ENCODE measurements at regions not wholly inside any gene's neighbourhood (a gene's known extent, or its start where the extent isn't known, plus 50 kb on each side); places are given as distances from the start of the nearest gene placed in this dataset.
"Not testable (repeated sequence)": the region's sequence is repeated elsewhere in the genome, so short reads cannot be mapped to it uniquely, and the experiment has no call there.

GRCh38 chr13:18824678-18825077 is 356.9 kb downstream of the TUBA3C start:
- H3K36me3 ChIP-seq (ENCODE audit: control insufficient read depth in 4 of 4, insufficient read depth in 4 of 4, low read length in 3 of 4); H3K27ac ChIP-seq (ENCODE audit: insufficient read depth in 1 of 2, low read depth in 1 of 2, low read length in 2 of 2, poor library complexity in 1 of 2, severe bottlenecking in 2 of 2); CTCF ChIA-PET; H3K27me3 ChIP-seq (replicated peaks in 2 of 5; ENCODE audit: control insufficient read depth in 4 of 5, insufficient read depth in 5 of 5, low read length in 4 of 5); POLR2A ChIA-PET; H3K4me1 ChIP-seq (ENCODE audit: control extremely low read depth in 1 of 4, control insufficient read depth in 4 of 4, insufficient read depth in 4 of 4, low read length in 3 of 4); H3K4me3 ChIP-seq (ENCODE audit: control insufficient read depth in 1 of 7, extremely low read depth in 1 of 7, insufficient read depth in 4 of 7, low read depth in 2 of 7, low read length in 6 of 7); H3K9me3 ChIP-seq (ENCODE audit: control extremely low read depth in 1 of 5, control insufficient read depth in 4 of 5, insufficient read depth in 2 of 5, low read depth in 1 of 5, low read length in 4 of 5); DNase-seq: not testable (repeated sequence)
- no CpG with 5 or more reads among the region's 1 CpG for WGBS (ENCODE audit: insufficient coverage)

- H3K27me3 ChIP-seq (replicated peaks in 2 of 5; ENCODE audit: control insufficient read depth in 4 of 5, insufficient read depth in 5 of 5, low read length in 4 of 5); H3K36me3 ChIP-seq (ENCODE audit: control insufficient read depth in 4 of 4, insufficient read depth in 4 of 4, low read length in 3 of 4); H3K4me1 ChIP-seq (ENCODE audit: control extremely low read depth in 1 of 4, control insufficient read depth in 4 of 4, insufficient read depth in 4 of 4, low read length in 3 of 4); H3K9me3 ChIP-seq (ENCODE audit: control extremely low read depth in 1 of 5, control insufficient read depth in 4 of 5, insufficient read depth in 2 of 5, low read depth in 1 of 5, low read length in 4 of 5); DNase-seq; H3K4me3 ChIP-seq (ENCODE audit: control insufficient read depth in 1 of 7, extremely low read depth in 1 of 7, insufficient read depth in 4 of 7, low read depth in 2 of 7, low read length in 6 of 7); H3K27ac ChIP-seq (ENCODE audit: insufficient read depth in 1 of 2, low read depth in 1 of 2, low read length in 2 of 2, poor library complexity in 1 of 2, severe bottlenecking in 2 of 2); POLR2A ChIA-PET; CTCF ChIA-PET: not testable (repeated sequence)
- no CpG with 5 or more reads among the region's 3 CpGs for WGBS (ENCODE audit: insufficient coverage)
Observed at GRCh38 chr13:18822655-18823639, 358.7 kb downstream of the TUBA3C start.

GRCh38 chr13:18773988-18774387 is 407.6 kb downstream of the TUBA3C start:
- H3K4me1 ChIP-seq (ENCODE audit: control extremely low read depth in 1 of 4, control insufficient read depth in 4 of 4, insufficient read depth in 4 of 4, low read length in 3 of 4); H3K4me3 ChIP-seq (ENCODE audit: control insufficient read depth in 1 of 7, extremely low read depth in 1 of 7, insufficient read depth in 4 of 7, low read depth in 2 of 7, low read length in 6 of 7); H3K9me3 ChIP-seq (ENCODE audit: control extremely low read depth in 1 of 5, control insufficient read depth in 4 of 5, insufficient read depth in 2 of 5, low read depth in 1 of 5, low read length in 4 of 5); CTCF ChIA-PET; POLR2A ChIA-PET; H3K27me3 ChIP-seq (replicated peaks in 2 of 5; ENCODE audit: control insufficient read depth in 4 of 5, insufficient read depth in 5 of 5, low read length in 4 of 5); DNase-seq; H3K36me3 ChIP-seq (ENCODE audit: control insufficient read depth in 4 of 4, insufficient read depth in 4 of 4, low read length in 3 of 4); H3K27ac ChIP-seq (ENCODE audit: insufficient read depth in 1 of 2, low read depth in 1 of 2, low read length in 2 of 2, poor library complexity in 1 of 2, severe bottlenecking in 2 of 2): not testable (repeated sequence)
- 90% methylated on average over 2 of the region's 2 CpGs for WGBS (ENCODE audit: insufficient coverage)

GRCh38 chr13:18741696-18742095 is 439.9 kb downstream of the TUBA3C start:
- POLR2A ChIA-PET; H3K9me3 ChIP-seq (ENCODE audit: control extremely low read depth in 1 of 5, control insufficient read depth in 4 of 5, insufficient read depth in 2 of 5, low read depth in 1 of 5, low read length in 4 of 5); H3K4me3 ChIP-seq (ENCODE audit: control insufficient read depth in 1 of 7, extremely low read depth in 1 of 7, insufficient read depth in 4 of 7, low read depth in 2 of 7, low read length in 6 of 7); DNase-seq; H3K27me3 ChIP-seq (replicated peaks in 2 of 5; ENCODE audit: control insufficient read depth in 4 of 5, insufficient read depth in 5 of 5, low read length in 4 of 5); H3K36me3 ChIP-seq (ENCODE audit: control insufficient read depth in 4 of 4, insufficient read depth in 4 of 4, low read length in 3 of 4); CTCF ChIA-PET; H3K27ac ChIP-seq (ENCODE audit: insufficient read depth in 1 of 2, low read depth in 1 of 2, low read length in 2 of 2, poor library complexity in 1 of 2, severe bottlenecking in 2 of 2); H3K4me1 ChIP-seq (ENCODE audit: control extremely low read depth in 1 of 4, control insufficient read depth in 4 of 4, insufficient read depth in 4 of 4, low read length in 3 of 4): not testable (repeated sequence)
- no CpG with 5 or more reads among the region's 4 CpGs for WGBS (ENCODE audit: insufficient coverage)

- Histone ChIP-seq H3K9me3 (ENCODE audit: control extremely low read depth in 1 of 5, control insufficient read depth in 4 of 5, insufficient read depth in 2 of 5, low read depth in 1 of 5, low read length in 4 of 5) (peaks cover 0 to 2% (median 0%) of the 10 kb centered on the region in 5 experiments), H3K27ac (ENCODE audit: insufficient read depth in 1 of 2, low read depth in 1 of 2, low read length in 2 of 2, poor library complexity in 1 of 2, severe bottlenecking in 2 of 2) (no peak overlapping the region), H3K36me3 (ENCODE audit: control insufficient read depth in 4 of 4, insufficient read depth in 4 of 4, low read length in 3 of 4) (no peaks in the 10 kb centered on the region), H3K4me1 (ENCODE audit: control extremely low read depth in 1 of 4, control insufficient read depth in 4 of 4, insufficient read depth in 4 of 4, low read length in 3 of 4) (no peaks in the 10 kb centered on the region), H3K4me3 (ENCODE audit: control insufficient read depth in 1 of 7, extremely low read depth in 1 of 7, insufficient read depth in 4 of 7, low read depth in 2 of 7, low read length in 6 of 7) (no peak overlapping the region), H3K27me3 (replicated peaks in 2 of 5; ENCODE audit: control insufficient read depth in 4 of 5, insufficient read depth in 5 of 5, low read length in 4 of 5) (no peaks in the 10 kb centered on the region)
- WGBS (ENCODE audit: insufficient coverage), result 82% methylated on average over 2 of the region's 2 CpGs
- no peak for DNase-seq
- POLR2A ChIA-PET, result no interaction called here
- CTCF ChIA-PET, result no interaction called here
Observed at GRCh38 chr13:18739310-18739709, 442.3 kb downstream of the TUBA3C start.

- 92% methylated on average over 2 of the region's 4 CpGs for WGBS (ENCODE audit: insufficient coverage)
- POLR2A ChIA-PET; H3K36me3 ChIP-seq (ENCODE audit: control insufficient read depth in 4 of 4, insufficient read depth in 4 of 4, low read length in 3 of 4); CTCF ChIA-PET; H3K9me3 ChIP-seq (ENCODE audit: control extremely low read depth in 1 of 5, control insufficient read depth in 4 of 5, insufficient read depth in 2 of 5, low read depth in 1 of 5, low read length in 4 of 5); DNase-seq; H3K4me3 ChIP-seq (ENCODE audit: control insufficient read depth in 1 of 7, extremely low read depth in 1 of 7, insufficient read depth in 4 of 7, low read depth in 2 of 7, low read length in 6 of 7); H3K4me1 ChIP-seq (ENCODE audit: control extremely low read depth in 1 of 4, control insufficient read depth in 4 of 4, insufficient read depth in 4 of 4, low read length in 3 of 4); H3K27ac ChIP-seq (ENCODE audit: insufficient read depth in 1 of 2, low read depth in 1 of 2, low read length in 2 of 2, poor library complexity in 1 of 2, severe bottlenecking in 2 of 2); H3K27me3 ChIP-seq (replicated peaks in 2 of 5; ENCODE audit: control insufficient read depth in 4 of 5, insufficient read depth in 5 of 5, low read length in 4 of 5): not testable (repeated sequence)
Observed at GRCh38 chr13:18738086-18738485, 443.5 kb downstream of the TUBA3C start.

GRCh38 chr13:18727138-18727537 is 454.5 kb downstream of the TUBA3C start:
- H3K36me3 ChIP-seq (ENCODE audit: control insufficient read depth in 4 of 4, insufficient read depth in 4 of 4, low read length in 3 of 4); DNase-seq; POLR2A ChIA-PET; H3K27ac ChIP-seq (ENCODE audit: insufficient read depth in 1 of 2, low read depth in 1 of 2, low read length in 2 of 2, poor library complexity in 1 of 2, severe bottlenecking in 2 of 2); H3K27me3 ChIP-seq (replicated peaks in 2 of 5; ENCODE audit: control insufficient read depth in 4 of 5, insufficient read depth in 5 of 5, low read length in 4 of 5); H3K4me1 ChIP-seq (ENCODE audit: control extremely low read depth in 1 of 4, control insufficient read depth in 4 of 4, insufficient read depth in 4 of 4, low read length in 3 of 4); H3K4me3 ChIP-seq (ENCODE audit: control insufficient read depth in 1 of 7, extremely low read depth in 1 of 7, insufficient read depth in 4 of 7, low read depth in 2 of 7, low read length in 6 of 7); CTCF ChIA-PET; H3K9me3 ChIP-seq (ENCODE audit: control extremely low read depth in 1 of 5, control insufficient read depth in 4 of 5, insufficient read depth in 2 of 5, low read depth in 1 of 5, low read length in 4 of 5): not testable (repeated sequence)
- WGBS (ENCODE audit: insufficient coverage), result 92% methylated on average over 10 of the region's 17 CpGs

Data from common myeloid progenitor, CD34-positive (primary cell).